HL-60 (cell line): ENCODE measurements at regions not wholly inside any gene's neighbourhood (a gene's known extent, or its start where the extent isn't known, plus 50 kb on each side); places are given as distances from the start of the nearest gene placed in this dataset.

Experiments used
- DNase-seq, 2 experiments: peaks; one replicate each; pipeline ENCODE4 v3.0.0-alpha.2; 2010 to 2020; ENCODE audit warnings: low read depth in 1 of 2, low spot score in 1 of 2
- H3K27ac ChIP-seq: fragments of 250-450 bp; sonication (Bioruptor Pico); replicated peaks from 2 replicates; pipeline ENCODE4 v1.5.1; 2020; ENCODE audit warnings: mild to moderate bottlenecking, moderate library complexity
- H3K27me3 ChIP-seq: fragments of 250-450 bp; sonication (Bioruptor Pico); 2 replicates; pipeline ENCODE4 v1.5.1; 2021; ENCODE audit warnings: mild to moderate bottlenecking, moderate library complexity; ENCODE audit not compliant: insufficient read depth, poor library complexity, severe bottlenecking
- H3K4me3 ChIP-seq: replicated peaks from 2 replicates; pipeline ENCODE4 v1.5.1; 2011; ENCODE audit warnings: mild to moderate bottlenecking, control low read depth, low read length; ENCODE audit not compliant: insufficient read depth
- GABPA ChIP-seq: IDR thresholded peaks from 2 replicates; pipeline ENCODE4 v1.6.1; 2012; ENCODE audit warnings: low read depth
- POLR2AphosphoS5 ChIP-seq: IDR thresholded peaks from 2 replicates; pipeline ENCODE4 v1.6.1; 2012; ENCODE audit warnings: low read depth
- SPI1 ChIP-seq: IDR thresholded peaks from 2 replicates; pipeline ENCODE4 v1.6.1; 2012; ENCODE audit warnings: low read depth, mild to moderate bottlenecking, borderline replicate concordance
- TF ChIP-seq, protein P1 (sequence below): IDR thresholded peaks from 2 replicates; pipeline ENCODE4 v1.6.1; 2012; ENCODE audit warnings: low read depth; ENCODE audit not compliant: insufficient replicate concordance
- TF ChIP-seq, protein P2 (sequence below): IDR thresholded peaks from one replicate; pipeline ENCODE4 v1.5.1; 2011; ENCODE audit warnings: low read length, control low read depth, inconsistent platforms; ENCODE audit not compliant: insufficient read depth

DNA sequence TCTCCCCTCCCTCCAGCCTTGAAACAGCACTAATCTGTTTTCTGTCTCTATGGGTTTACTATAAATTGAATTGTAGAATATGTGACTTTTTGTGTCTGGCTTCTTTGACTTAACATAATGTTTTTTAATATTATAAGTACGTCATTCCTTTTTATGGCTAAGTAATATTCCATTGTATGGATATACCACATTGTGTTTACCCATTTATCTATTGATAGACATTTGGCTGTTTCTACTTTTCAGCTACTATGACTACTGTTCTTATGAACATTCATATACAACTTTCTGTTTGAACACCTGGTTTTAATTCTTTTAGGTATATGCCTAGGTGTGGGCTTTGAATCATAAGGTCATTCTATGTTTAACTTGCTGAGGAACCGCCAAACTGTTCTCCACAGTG is 961.9 kb downstream of the CDH8 start:
- no peaks in the 10 kb centered on the region for H3K27me3 ChIP-seq
- no peak overlapping the region for H3K27ac ChIP-seq
- TF ChIP-seq, protein P1, sequence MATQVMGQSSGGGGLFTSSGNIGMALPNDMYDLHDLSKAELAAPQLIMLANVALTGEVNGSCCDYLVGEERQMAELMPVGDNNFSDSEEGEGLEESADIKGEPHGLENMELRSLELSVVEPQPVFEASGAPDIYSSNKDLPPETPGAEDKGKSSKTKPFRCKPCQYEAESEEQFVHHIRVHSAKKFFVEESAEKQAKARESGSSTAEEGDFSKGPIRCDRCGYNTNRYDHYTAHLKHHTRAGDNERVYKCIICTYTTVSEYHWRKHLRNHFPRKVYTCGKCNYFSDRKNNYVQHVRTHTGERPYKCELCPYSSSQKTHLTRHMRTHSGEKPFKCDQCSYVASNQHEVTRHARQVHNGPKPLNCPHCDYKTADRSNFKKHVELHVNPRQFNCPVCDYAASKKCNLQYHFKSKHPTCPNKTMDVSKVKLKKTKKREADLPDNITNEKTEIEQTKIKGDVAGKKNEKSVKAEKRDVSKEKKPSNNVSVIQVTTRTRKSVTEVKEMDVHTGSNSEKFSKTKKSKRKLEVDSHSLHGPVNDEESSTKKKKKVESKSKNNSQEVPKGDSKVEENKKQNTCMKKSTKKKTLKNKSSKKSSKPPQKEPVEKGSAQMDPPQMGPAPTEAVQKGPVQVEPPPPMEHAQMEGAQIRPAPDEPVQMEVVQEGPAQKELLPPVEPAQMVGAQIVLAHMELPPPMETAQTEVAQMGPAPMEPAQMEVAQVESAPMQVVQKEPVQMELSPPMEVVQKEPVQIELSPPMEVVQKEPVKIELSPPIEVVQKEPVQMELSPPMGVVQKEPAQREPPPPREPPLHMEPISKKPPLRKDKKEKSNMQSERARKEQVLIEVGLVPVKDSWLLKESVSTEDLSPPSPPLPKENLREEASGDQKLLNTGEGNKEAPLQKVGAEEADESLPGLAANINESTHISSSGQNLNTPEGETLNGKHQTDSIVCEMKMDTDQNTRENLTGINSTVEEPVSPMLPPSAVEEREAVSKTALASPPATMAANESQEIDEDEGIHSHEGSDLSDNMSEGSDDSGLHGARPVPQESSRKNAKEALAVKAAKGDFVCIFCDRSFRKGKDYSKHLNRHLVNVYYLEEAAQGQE: no peak
- no peak overlapping the region for H3K4me3 ChIP-seq
- DNase-seq: no peak

DNA sequence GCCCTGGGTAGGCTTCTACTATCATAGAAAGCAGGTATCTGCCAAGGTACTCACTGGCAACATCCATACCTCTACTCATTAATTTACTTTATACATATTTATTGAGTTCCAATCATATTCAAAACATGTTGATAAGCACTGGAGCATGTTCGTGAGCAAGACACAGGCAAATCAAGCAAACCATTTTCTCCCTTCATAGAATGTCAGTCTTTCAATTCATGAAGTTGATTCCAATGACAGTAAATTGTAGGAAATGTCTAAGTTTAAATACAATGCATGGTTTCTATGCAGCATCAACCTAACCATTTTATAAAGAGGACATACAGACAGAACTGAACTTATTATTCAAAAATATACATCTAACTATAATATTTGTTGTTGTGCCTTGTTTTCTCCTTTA is 978.6 kb downstream of the CDH8 start:
- Histone ChIP-seq H3K4me3 (no peak overlapping the region), H3K27me3 (no peaks in the 10 kb centered on the region), H3K27ac (no peak overlapping the region)
- TF ChIP-seq, protein P1: no peak
- no peak for TF ChIP-seq GABPA
- no peak for TF ChIP-seq POLR2AphosphoS5
- TF ChIP-seq SPI1: no peak
- TF ChIP-seq, protein P2, sequence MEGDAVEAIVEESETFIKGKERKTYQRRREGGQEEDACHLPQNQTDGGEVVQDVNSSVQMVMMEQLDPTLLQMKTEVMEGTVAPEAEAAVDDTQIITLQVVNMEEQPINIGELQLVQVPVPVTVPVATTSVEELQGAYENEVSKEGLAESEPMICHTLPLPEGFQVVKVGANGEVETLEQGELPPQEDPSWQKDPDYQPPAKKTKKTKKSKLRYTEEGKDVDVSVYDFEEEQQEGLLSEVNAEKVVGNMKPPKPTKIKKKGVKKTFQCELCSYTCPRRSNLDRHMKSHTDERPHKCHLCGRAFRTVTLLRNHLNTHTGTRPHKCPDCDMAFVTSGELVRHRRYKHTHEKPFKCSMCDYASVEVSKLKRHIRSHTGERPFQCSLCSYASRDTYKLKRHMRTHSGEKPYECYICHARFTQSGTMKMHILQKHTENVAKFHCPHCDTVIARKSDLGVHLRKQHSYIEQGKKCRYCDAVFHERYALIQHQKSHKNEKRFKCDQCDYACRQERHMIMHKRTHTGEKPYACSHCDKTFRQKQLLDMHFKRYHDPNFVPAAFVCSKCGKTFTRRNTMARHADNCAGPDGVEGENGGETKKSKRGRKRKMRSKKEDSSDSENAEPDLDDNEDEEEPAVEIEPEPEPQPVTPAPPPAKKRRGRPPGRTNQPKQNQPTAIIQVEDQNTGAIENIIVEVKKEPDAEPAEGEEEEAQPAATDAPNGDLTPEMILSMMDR: no peak
- no peak for DNase-seq

DNA sequence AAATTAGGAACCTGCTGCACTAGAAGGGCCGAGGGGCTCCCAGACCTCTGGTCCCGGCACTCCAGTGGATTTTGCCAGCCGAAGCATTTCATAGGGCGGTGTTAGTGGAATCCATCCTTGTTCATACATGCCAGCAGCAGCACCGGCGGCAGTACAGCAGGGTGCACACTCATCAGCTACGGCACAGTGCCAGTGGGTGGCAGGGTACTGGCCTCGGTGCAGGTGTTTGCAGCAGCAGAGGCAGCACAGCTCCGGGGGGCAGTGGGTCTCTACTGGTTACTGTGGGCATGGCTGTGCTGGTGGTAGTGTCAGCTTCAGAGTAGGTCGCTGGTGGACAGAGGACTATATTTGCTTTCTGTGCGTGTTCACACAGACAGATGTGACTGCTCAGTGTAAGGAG is 985.7 kb downstream of the CDH8 start:
- Histone ChIP-seq H3K4me3 (no peak overlapping the region), H3K27ac (no peak overlapping the region), H3K27me3 (no peaks in the 10 kb centered on the region)
- no peak for DNase-seq
- TF ChIP-seq, protein P2: no peak
- TF ChIP-seq POLR2AphosphoS5 (no peak), GABPA (no peak), SPI1 (no peak)
- TF ChIP-seq, protein P1: no peak

DNA sequence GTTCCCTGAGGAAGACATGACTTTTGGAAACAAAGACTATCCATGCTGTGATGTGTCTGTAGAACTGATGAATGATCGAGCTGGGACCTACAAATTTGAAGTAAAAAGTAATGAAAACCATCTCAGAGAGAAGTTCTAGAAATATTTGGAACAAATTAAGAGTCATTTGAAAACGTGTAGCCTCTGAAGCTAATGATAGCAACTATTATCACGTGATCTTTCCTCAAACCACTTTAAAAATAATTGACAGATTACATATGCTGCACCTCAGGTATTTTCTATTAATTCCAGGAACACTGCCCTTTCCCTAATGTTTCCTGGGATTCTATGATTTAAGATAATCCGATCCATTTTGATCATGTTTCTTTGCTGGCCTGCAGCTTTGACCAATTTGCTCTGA is 990.3 kb downstream of the CDH8 start:
- no peak for DNase-seq
- no peak for TF ChIP-seq GABPA
- no peak for TF ChIP-seq POLR2AphosphoS5
- TF ChIP-seq, protein P2: no peak
- TF ChIP-seq, protein P1: no peak
- TF ChIP-seq SPI1: no peak
- H3K4me3 ChIP-seq: no peak overlapping the region

More for the DNA sequence above, 990.3 kb downstream of the CDH8 start:
- Histone ChIP-seq H3K27ac (no peak overlapping the region), H3K27me3 (no peaks in the 10 kb centered on the region)
